Tibial nerve (tissue), 4 donors: ENCODE measurements at regions not wholly inside any gene's neighbourhood (a gene's known extent, or its start where the extent isn't known, plus 50 kb on each side); places are given as distances from the start of the nearest gene placed in this dataset.

Source experiments
- DNase-seq, 2 donors: peaks; one replicate each; pipeline ENCODE4 v3.0.0-alpha.2; 2019; ENCODE audit warnings: low spot score in 2 of 2
- H3K27ac ChIP-seq, 4 donors: fragments of 200-600 bp; sonication (generic) in 3 of 4; one replicate each; pipeline ENCODE4 v1.5.1; 2017 to 2019; ENCODE audit warnings: mild to moderate bottlenecking in 1 of 4
- H3K27me3 ChIP-seq, 2 donors: fragments of 200-600 bp; sonication (generic) in 1 of 2; one replicate each; pipeline versions ENCODE4 v1.5.1 to v1.6.0; 2017 to 2019
- H3K36me3 ChIP-seq, 3 donors: fragments of 200-600 bp; sonication (generic); one replicate each; pipeline ENCODE4 v1.5.1; 2018 to 2019
- H3K4me1 ChIP-seq, 4 donors: fragments of 200-600 bp; sonication (generic) in 3 of 4; one replicate each; pipeline ENCODE4 v1.5.1; 2017 to 2019
- H3K4me3 ChIP-seq, 4 donors: fragments of 200-600 bp; sonication (generic) in 3 of 4; one replicate each; pipeline ENCODE4 v1.5.1; 2017 to 2019; ENCODE audit warnings: mild to moderate bottlenecking in 1 of 4, moderate library complexity in 1 of 4
- H3K9me3 ChIP-seq, 4 donors: fragments of 200-600 bp; sonication (generic) in 3 of 4; one replicate each; pipeline ENCODE4 v1.5.1; 2017 to 2019
- EP300 ChIP-seq, 2 donors: sonication (generic); formaldehyde crosslinking; IDR thresholded peaks; one replicate each; pipeline ENCODE4 v1.6.1; 2017; ENCODE audit warnings: antibody characterized with exemption in 2 of 2, mild to moderate bottlenecking in 1 of 2
- POLR2A ChIP-seq, 2 donors: fragments of 450-650 bp; IDR thresholded peaks; one replicate each; pipeline ENCODE4 v1.6.1; 2017; ENCODE audit warnings: antibody characterized with exemption in 2 of 2, mild to moderate bottlenecking in 2 of 2, moderate library complexity in 2 of 2
- WGBS, 2 donors: methylation state at CpG; one replicate each; pipeline ENCODE4 v1.1.5; 2018; 5-methylcytosine and 5-hydroxymethylcytosine counted together
- TF ChIP-seq, protein P1 (sequence below), 5 experiments: fragments of 200-600 bp in 3 of 5; fragments of 450-650 bp in 2 of 5; sonication (generic) in 3 of 5; IDR thresholded peaks; one replicate each; pipeline ENCODE4 v1.5.1; 2016 to 2019; ENCODE audit warnings: antibody characterized with exemption in 5 of 5, mild to moderate bottlenecking in 3 of 5, moderate library complexity in 2 of 5

DNA sequence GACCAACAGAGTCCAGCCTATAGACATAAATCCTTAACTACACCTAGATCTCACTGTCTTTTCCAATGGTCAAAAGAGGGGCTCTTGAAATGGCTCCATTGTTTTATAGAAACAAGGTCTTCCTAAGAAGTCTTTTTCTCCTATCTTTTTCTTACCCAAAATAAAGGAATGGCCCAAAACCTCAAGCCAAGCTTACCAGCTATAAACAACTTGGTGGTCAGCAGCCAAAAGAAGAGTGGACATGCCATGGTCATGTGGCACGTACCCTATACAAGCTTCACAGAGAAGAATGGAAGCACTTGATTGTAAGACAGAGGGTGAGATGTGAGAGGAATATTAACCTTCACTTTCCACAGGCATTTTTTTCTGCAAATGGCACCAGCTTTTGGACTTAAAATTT, 82.1 kb upstream of the GNAO1 start:
- WGBS, 2 donors, result 68 to 69% methylated on average over 1 of the region's 1 CpG
- no peak for DNase-seq
- H3K36me3 ChIP-seq, result no peaks in the 10 kb centered on the region

DNA sequence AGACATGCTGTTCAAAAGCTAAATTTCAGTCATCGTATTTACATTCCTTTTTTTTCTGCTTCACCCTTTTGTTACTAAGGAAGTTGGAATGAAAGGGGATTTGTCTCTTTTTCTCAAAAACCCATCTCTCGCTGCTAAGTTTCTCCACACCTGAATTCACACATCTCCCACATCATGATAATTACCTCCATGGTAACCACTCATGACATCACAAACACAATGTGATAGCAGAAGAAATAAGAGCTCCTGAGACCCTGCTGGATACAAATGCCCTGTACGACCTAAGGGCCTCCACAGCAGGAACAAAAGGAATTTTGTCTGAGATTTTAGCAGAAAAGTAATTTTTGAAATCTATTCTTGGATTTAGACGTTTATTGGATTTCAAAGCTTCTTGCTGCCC, 82.6 kb upstream of the GNAO1 start:
- 45 to 53% methylated on average over 4 of the region's 4 CpGs for WGBS, 2 donors
- TF ChIP-seq POLR2A (IDR thresholded peaks at IDR 0.05) (no peak), EP300 (IDR thresholded peaks at IDR 0.05) (no peak)
- TF ChIP-seq, protein P1, sequence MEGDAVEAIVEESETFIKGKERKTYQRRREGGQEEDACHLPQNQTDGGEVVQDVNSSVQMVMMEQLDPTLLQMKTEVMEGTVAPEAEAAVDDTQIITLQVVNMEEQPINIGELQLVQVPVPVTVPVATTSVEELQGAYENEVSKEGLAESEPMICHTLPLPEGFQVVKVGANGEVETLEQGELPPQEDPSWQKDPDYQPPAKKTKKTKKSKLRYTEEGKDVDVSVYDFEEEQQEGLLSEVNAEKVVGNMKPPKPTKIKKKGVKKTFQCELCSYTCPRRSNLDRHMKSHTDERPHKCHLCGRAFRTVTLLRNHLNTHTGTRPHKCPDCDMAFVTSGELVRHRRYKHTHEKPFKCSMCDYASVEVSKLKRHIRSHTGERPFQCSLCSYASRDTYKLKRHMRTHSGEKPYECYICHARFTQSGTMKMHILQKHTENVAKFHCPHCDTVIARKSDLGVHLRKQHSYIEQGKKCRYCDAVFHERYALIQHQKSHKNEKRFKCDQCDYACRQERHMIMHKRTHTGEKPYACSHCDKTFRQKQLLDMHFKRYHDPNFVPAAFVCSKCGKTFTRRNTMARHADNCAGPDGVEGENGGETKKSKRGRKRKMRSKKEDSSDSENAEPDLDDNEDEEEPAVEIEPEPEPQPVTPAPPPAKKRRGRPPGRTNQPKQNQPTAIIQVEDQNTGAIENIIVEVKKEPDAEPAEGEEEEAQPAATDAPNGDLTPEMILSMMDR (IDR thresholded peaks at IDR 0.05), result no peak
- Histone ChIP-seq H3K4me1 (peaks cover 0 to 23% (median 0%) of the 10 kb centered on the region in 4 donors), H3K9me3 (no peaks in the 10 kb centered on the region), H3K4me3 (no peak overlapping the region), H3K27me3 (no peaks in the 10 kb centered on the region), H3K27ac (no peak overlapping the region), H3K36me3 (no peaks in the 10 kb centered on the region)
- DNase-seq, result no peak

More for the DNA sequence above, 82.1 kb upstream of the GNAO1 start:
- Histone ChIP-seq H3K4me3 (no peak overlapping the region), H3K4me1 (peaks cover 0 to 23% (median 0%) of the 10 kb centered on the region in 4 donors), H3K9me3 (no peaks in the 10 kb centered on the region), H3K27ac (no peak overlapping the region), H3K27me3 (no peaks in the 10 kb centered on the region)
- TF ChIP-seq POLR2A (IDR thresholded peaks at IDR 0.05), result no peak
- TF ChIP-seq EP300 (IDR thresholded peaks at IDR 0.05), result no peak
- TF ChIP-seq, protein P1 (IDR thresholded peaks at IDR 0.05), result no peak

DNA sequence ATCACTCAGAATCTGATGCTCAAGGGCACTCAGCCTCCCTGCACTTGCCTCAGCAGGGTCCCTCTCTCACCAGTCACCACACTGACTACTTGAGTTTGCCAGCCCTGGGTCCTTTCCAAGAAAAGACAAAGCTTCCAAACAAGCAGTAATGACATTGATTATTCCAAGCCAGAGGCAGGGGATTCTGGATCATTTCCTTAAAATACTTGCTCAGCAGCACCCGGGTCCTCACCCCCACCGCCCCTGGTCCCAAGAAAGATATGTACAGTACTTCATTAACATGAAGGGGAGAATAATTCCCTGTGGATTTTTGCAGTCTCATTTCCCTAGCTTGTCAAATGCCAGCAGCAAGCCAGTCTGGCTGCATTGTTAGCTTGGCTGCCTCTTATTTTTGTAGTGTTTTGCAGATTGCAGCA, 83.2 kb upstream of the GNAO1 start:
- DNase-seq, result no peak

DNA sequence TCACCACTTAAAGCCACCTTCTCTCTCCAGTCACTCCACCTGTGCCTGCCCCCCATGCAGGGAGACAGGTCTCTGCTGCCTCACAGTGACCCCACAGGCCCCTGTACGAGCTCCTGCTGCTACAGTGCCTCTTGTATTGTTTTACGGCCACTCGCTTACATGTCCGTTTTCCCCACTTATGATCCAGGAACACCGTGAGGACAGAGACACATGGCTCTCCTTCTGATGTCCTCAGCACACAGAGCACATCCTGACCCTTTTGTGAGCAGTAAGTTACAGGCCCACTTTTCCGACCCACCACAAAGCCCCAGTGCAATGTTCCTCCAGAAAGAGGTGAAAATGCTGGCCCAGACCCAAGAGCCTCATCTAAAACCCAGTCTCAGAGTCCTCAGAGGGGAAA, 84.8 kb upstream of the GNAO1 start:
- 79 to 87% methylated on average over 6 of the region's 6 CpGs for WGBS, 2 donors
- TF ChIP-seq EP300 (IDR thresholded peaks at IDR 0.05) (no peak), POLR2A (IDR thresholded peaks at IDR 0.05) (no peak)
- TF ChIP-seq, protein P1 (IDR thresholded peaks at IDR 0.05), result no peak

More for the DNA sequence above, 83.2 kb upstream of the GNAO1 start:
- TF ChIP-seq, protein P1 (IDR thresholded peaks at IDR 0.05), result no peak
- TF ChIP-seq EP300 (IDR thresholded peaks at IDR 0.05) (no peak), POLR2A (IDR thresholded peaks at IDR 0.05) (no peak)
- Histone ChIP-seq H3K4me1 (peaks cover 0 to 23% (median 0%) of the 10 kb centered on the region in 4 donors), H3K27me3 (no peaks in the 10 kb centered on the region), H3K4me3 (no peak overlapping the region), H3K27ac (no peak overlapping the region), H3K36me3 (no peaks in the 10 kb centered on the region), H3K9me3 (no peaks in the 10 kb centered on the region)
- WGBS, 2 donors, result 19 to 26% methylated on average over 2 of the region's 2 CpGs

DNA sequence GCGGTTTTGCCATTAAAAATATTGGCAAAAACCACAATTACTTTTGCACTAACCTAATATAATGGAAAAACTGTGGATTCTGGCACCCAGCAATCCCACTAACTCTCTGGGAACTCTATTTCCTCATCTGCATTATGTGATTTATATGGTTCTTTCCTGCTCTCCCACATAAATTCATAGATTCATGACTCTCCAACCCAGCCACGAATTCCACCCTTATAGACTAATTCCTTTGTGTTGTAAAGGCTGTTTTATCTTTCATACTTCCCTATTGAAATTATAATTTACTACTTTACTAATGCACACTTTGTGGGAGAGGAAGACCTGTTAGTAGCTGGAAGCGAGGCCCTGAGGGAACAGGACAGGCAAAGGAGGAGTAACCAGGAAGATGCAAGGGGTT, 88.4 kb upstream of the GNAO1 start:
- H3K27ac ChIP-seq, result no peak overlapping the region
- no peak for DNase-seq
- 60 to 63% methylated on average over 3 of the region's 3 CpGs for WGBS, 2 donors
- H3K4me3 ChIP-seq, result no peak overlapping the region
- TF ChIP-seq EP300 (IDR thresholded peaks at IDR 0.05), result no peak
- TF ChIP-seq, protein P1 (IDR thresholded peaks at IDR 0.05), result no peak
- no peak for TF ChIP-seq POLR2A (IDR thresholded peaks at IDR 0.05)
- no peaks in the 10 kb centered on the region for H3K27me3 ChIP-seq
- H3K4me1 ChIP-seq, result peaks cover 0 to 15% (median 0%) of the 10 kb centered on the region in 4 donors
- H3K9me3 ChIP-seq, result no peaks in the 10 kb centered on the region
- H3K36me3 ChIP-seq, result no peaks in the 10 kb centered on the region

More for the DNA sequence above, 84.8 kb upstream of the GNAO1 start:
- peaks cover 0 to 35% (median 0%) of the 10 kb centered on the region in 4 donors for H3K4me1 ChIP-seq
- DNase-seq, result no peak
- H3K4me3 ChIP-seq, result no peak overlapping the region
- H3K36me3 ChIP-seq, result no peaks in the 10 kb centered on the region
- no peaks in the 10 kb centered on the region for H3K9me3 ChIP-seq
- no peak overlapping the region for H3K27ac ChIP-seq
- no peaks in the 10 kb centered on the region for H3K27me3 ChIP-seq
